GM23338 (cell line): ENCODE measurements at regions not wholly inside any gene's neighbourhood (a gene's known extent, or its start where the extent isn't known, plus 50 kb on each side); places are given as distances from the start of the nearest gene placed in this dataset.

Experiments used
- ATAC-seq: fragments of 200-7000 bp; cut with Tn5 transposase; 3 replicates; pipeline ENCODE4 v1.9.1; 2020
- DNase-seq: peaks from one replicate; pipeline ENCODE4 v3.0.0-alpha.2; 2015; ENCODE audit warnings: low spot score
- H2AFZ ChIP-seq: fragments of 200-600 bp; sonication (generic); 2 replicates; pipeline ENCODE4 v1.8.0; 2016; ENCODE audit warnings: antibody characterized with exemption, mild to moderate bottlenecking, moderate library complexity
- H3F3A ChIP-seq: fragments of 200-600 bp; sonication (generic); replicated peaks from 2 replicates; pipeline ENCODE4 v1.8.0; 2017; ENCODE audit warnings: antibody characterized with exemption, mixed run types, low read depth
- H3K27ac ChIP-seq: fragments of 200-600 bp; sonication (generic); 2 replicates; pipeline ENCODE4 v1.6.1; 2016; ENCODE audit warnings: low read depth
- H3K27me3 ChIP-seq: fragments of 200-600 bp; sonication (generic); 2 replicates; pipeline ENCODE4 v1.8.0; 2016; ENCODE audit warnings: mild to moderate bottlenecking, mixed run types, moderate library complexity; ENCODE audit not compliant: insufficient read depth
- H3K36me3 ChIP-seq: fragments of 200-600 bp; sonication (generic); 2 replicates; pipeline ENCODE4 v1.8.0; 2016; ENCODE audit warnings: mild to moderate bottlenecking; ENCODE audit not compliant: insufficient read depth
- H3K4me1 ChIP-seq: fragments of 200-600 bp; sonication (generic); 2 replicates; pipeline ENCODE4 v1.8.0; 2016; ENCODE audit warnings: mild to moderate bottlenecking, moderate library complexity; ENCODE audit not compliant: insufficient read depth
- H3K4me2 ChIP-seq: fragments of 200-600 bp; sonication (generic); 2 replicates; pipeline ENCODE4 v1.7.1; 2017; ENCODE audit warnings: mixed run types
- H3K4me3 ChIP-seq: fragments of 200-600 bp; sonication (generic); 2 replicates; pipeline ENCODE4 v1.6.1; 2016; ENCODE audit warnings: mixed run types
- H3K79me2 ChIP-seq: fragments of 200-600 bp; sonication (generic); replicated peaks from 2 replicates; pipeline ENCODE4 v1.8.0; 2017; ENCODE audit warnings: mild to moderate bottlenecking; ENCODE audit not compliant: insufficient read depth
- H3K9me2 ChIP-seq: fragments of 200-600 bp; sonication (generic); 2 replicates; pipeline ENCODE4 v1.8.0; 2017; ENCODE audit not compliant: insufficient read depth
- H4K20me1 ChIP-seq: fragments of 200-600 bp; sonication (generic); replicated peaks from 2 replicates; pipeline ENCODE4 v1.8.0; 2017; ENCODE audit warnings: mild to moderate bottlenecking; ENCODE audit not compliant: insufficient read depth
- H3K27ac Mint-ChIP-seq: 2 replicates; pipeline ENCODE4 v1.8.0; 2020; ENCODE audit warnings: inconsistent platforms, mild to moderate bottlenecking, moderate library complexity, mixed read lengths
- H3K27me3 Mint-ChIP-seq: 3 replicates; pipeline ENCODE4 v1.8.0; 2022; ENCODE audit warnings: low read depth, mild to moderate bottlenecking, moderate library complexity, mixed read lengths, inconsistent platforms; ENCODE audit not compliant: insufficient read depth, poor library complexity
- H3K36me3 Mint-ChIP-seq: 3 replicates; pipeline ENCODE4 v1.8.0; 2021; ENCODE audit warnings: low read depth, mild to moderate bottlenecking, inconsistent platforms, moderate library complexity, mixed read lengths
- H3K4me1 Mint-ChIP-seq: 3 replicates; pipeline ENCODE4 v1.8.0; 2020; ENCODE audit warnings: mild to moderate bottlenecking, inconsistent platforms, mixed read lengths
- H3K4me3 Mint-ChIP-seq: 3 replicates; pipeline ENCODE4 v1.8.0; 2021; ENCODE audit warnings: moderate library complexity, mild to moderate bottlenecking, inconsistent platforms, mixed read lengths
- H3K9me3 Mint-ChIP-seq: 3 replicates; pipeline ENCODE4 v1.8.0; 2020; ENCODE audit warnings: moderate library complexity, mild to moderate bottlenecking, inconsistent platforms, mixed read lengths
- CREB1 ChIP-seq: fragments of 250-450 bp; sonication (Bioruptor Pico); IDR thresholded peaks from 2 replicates; pipeline ENCODE4 v1.5.0; 2020; ENCODE audit warnings: low read depth, mild to moderate bottlenecking, moderate library complexity
- CTCF ChIP-seq, 2 experiments: fragments of 200-600 bp in 1 of 2; sonication (generic) in 1 of 2; conservative IDR thresholded peaks; 2 replicates each; pipeline versions ENCODE4 v1.5.1 to v1.6.1; 2016 to 2017; ENCODE audit warnings: antibody characterized with exemption in 2 of 2, low read depth in 2 of 2, mild to moderate bottlenecking in 2 of 2, moderate library complexity in 1 of 2
- ETS1 ChIP-seq: IDR thresholded peaks from 2 replicates; pipeline ENCODE4 v1.6.1; 2016; ENCODE audit warnings: antibody characterized with exemption
- EZH2 ChIP-seq: fragments of 200-600 bp; sonication (generic); IDR thresholded peaks from one replicate; pipeline ENCODE4 v1.8.0; 2017; ENCODE audit warnings: antibody characterized with exemption, mild to moderate bottlenecking, low read depth; ENCODE audit not compliant: unreplicated experiment
- EZH2phosphoT487 ChIP-seq: fragments of 200-600 bp; sonication (generic); IDR thresholded peaks from one replicate; pipeline ENCODE4 v1.8.1; 2018; ENCODE audit warnings: antibody characterized with exemption; ENCODE audit not compliant: unreplicated experiment
- JUNB ChIP-seq: IDR thresholded peaks from one replicate; pipeline ENCODE4 v1.6.1; 2016; ENCODE audit warnings: antibody characterized with exemption; ENCODE audit not compliant: unreplicated experiment
- NANOG ChIP-seq: IDR thresholded peaks from 2 replicates; pipeline ENCODE4 v1.6.1; 2016; ENCODE audit warnings: antibody characterized with exemption, borderline replicate concordance
- POLR2AphosphoS5 ChIP-seq: IDR thresholded peaks from 2 replicates; pipeline ENCODE4 v1.6.1; 2016; ENCODE audit warnings: antibody characterized with exemption, low read depth
- REST ChIP-seq: IDR thresholded peaks from one replicate; pipeline ENCODE4 v1.6.1; 2018; ENCODE audit warnings: antibody characterized with exemption; ENCODE audit not compliant: unreplicated experiment
- STAT1 ChIP-seq: IDR thresholded peaks from one replicate; pipeline ENCODE4 v1.6.1; 2016; ENCODE audit warnings: antibody characterized with exemption; ENCODE audit not compliant: unreplicated experiment
- ZNF114 ChIP-seq: fragments of 250-450 bp; sonication (Bioruptor Pico); IDR thresholded peaks from 2 replicates; pipeline ENCODE4 v1.5.0; 2020; ENCODE audit warnings: mild to moderate bottlenecking, moderate library complexity
- ZNF462 ChIP-seq: fragments of 250-450 bp; sonication (Bioruptor Pico); IDR thresholded peaks from 2 replicates; pipeline ENCODE4 v1.5.0; 2020; ENCODE audit warnings: mild to moderate bottlenecking, moderate library complexity

GRCh38 chr9:26193237-26193636, 515.0 kb upstream of the TUSC1 start:
- no peak overlapping the region for H3K4me3 Mint-ChIP-seq
- no peak overlapping the region for H3K4me3 ChIP-seq

More at GRCh38 chr9:26193237-26193636, 515.0 kb upstream of the TUSC1 start:
- Histone ChIP-seq H3K4me1 (no peaks in the 10 kb centered on the region), H3K27ac (no peak overlapping the region), H3K27me3 (no peaks in the 10 kb centered on the region), H3F3A (no peaks in the 10 kb centered on the region), H3K9me2 (peaks cover 5% of the 10 kb centered on the region; the same call in 1 of the 2 replicates), H3K4me2 (no peak overlapping the region), H4K20me1 (no peaks in the 10 kb centered on the region), H2AFZ (no peak overlapping the region), H3K79me2 (no peaks in the 10 kb centered on the region), H3K36me3 (no peaks in the 10 kb centered on the region; the same call in 1 of the 2 replicates)
- TF ChIP-seq JUNB = no peak
- TF ChIP-seq ZNF462 (CRISPR knock-in tag) = no peak
- no peak for TF ChIP-seq EZH2
- no peak for TF ChIP-seq STAT1
- TF ChIP-seq EZH2phosphoT487 = no peak
- no peak for TF ChIP-seq CREB1 (CRISPR knock-in tag)
- no peak for TF ChIP-seq CTCF (conservative IDR thresholded peaks at IDR 0.05; ENCODE audit: low read depth in 2 of 2)
- TF ChIP-seq ZNF114 = no peak
- TF ChIP-seq REST = no peak
- no peak for TF ChIP-seq NANOG
- TF ChIP-seq POLR2AphosphoS5 = no peak
- TF ChIP-seq ETS1 = no peak
- Mint-ChIP-seq H3K9me3 (peaks cover 18% of the 10 kb centered on the region; the same call in 2 of the 3 replicates), H3K27me3 (no peaks in the 10 kb centered on the region), H3K27ac (no peak overlapping the region), H3K36me3 (peaks cover 12% of the 10 kb centered on the region; the same call in 1 of the 3 replicates), H3K4me1 (no peaks in the 10 kb centered on the region)
- DNase-seq = no peak
- no peak for ATAC-seq
